Smooth muscle cell (in vitro differentiated cells): ENCODE measurements at regions not wholly inside any gene's neighbourhood (a gene's known extent, or its start where the extent isn't known, plus 50 kb on each side); places are given as distances from the start of the nearest gene placed in this dataset.

Experiments
- DNase-seq: peaks from one replicate; lab custom pipeline; 2025; ENCODE audit not compliant: unreplicated experiment; lab: John Stamatoyannopoulos, UW
- H2AFZ ChIP-seq: fragments of 200-600 bp; sonication (generic); 2 replicates; pipeline ENCODE4 v1.6.0; 2016; ENCODE audit warnings: antibody characterized with exemption, low read depth, mild to moderate bottlenecking
- H3F3A ChIP-seq: fragments of 200-600 bp; sonication (generic); 2 replicates; pipeline ENCODE4 v1.6.0; 2017; ENCODE audit warnings: antibody characterized with exemption, low read depth
- H3K27ac ChIP-seq: fragments of 200-600 bp; sonication (generic); 2 replicates; pipeline ENCODE4 v1.5.1; 2016; ENCODE audit warnings: low read depth, mild to moderate bottlenecking
- H3K27me3 ChIP-seq: fragments of 200-600 bp; sonication (generic); 2 replicates; pipeline ENCODE4 v1.6.1; 2016; ENCODE audit warnings: low read depth, mild to moderate bottlenecking
- H3K36me3 ChIP-seq: fragments of 200-600 bp; sonication (generic); 2 replicates; pipeline ENCODE4 v1.5.1; 2016; ENCODE audit warnings: low read depth
- H3K4me1 ChIP-seq: fragments of 200-600 bp; sonication (generic); 2 replicates; pipeline ENCODE4 v1.5.1; 2016; ENCODE audit warnings: low read depth
- H3K4me2 ChIP-seq: fragments of 200-600 bp; sonication (generic); 2 replicates; pipeline ENCODE4 v1.6.0; 2016; ENCODE audit warnings: mild to moderate bottlenecking
- H3K4me3 ChIP-seq: fragments of 200-600 bp; sonication (generic); 2 replicates; pipeline ENCODE4 v1.5.1; 2016; ENCODE audit warnings: mild to moderate bottlenecking
- H3K79me2 ChIP-seq: fragments of 200-600 bp; sonication (generic); 2 replicates; pipeline ENCODE4 v1.6.0; 2016; ENCODE audit warnings: low read depth, mild to moderate bottlenecking
- H3K9ac ChIP-seq: fragments of 200-600 bp; sonication (generic); 2 replicates; pipeline ENCODE4 v1.6.0; 2016; ENCODE audit warnings: low read depth
- H3K9me3 ChIP-seq: fragments of 200-600 bp; sonication (generic); replicated peaks from 2 replicates; pipeline ENCODE4 v1.5.1; 2016; ENCODE audit warnings: low read depth
- H4K20me1 ChIP-seq: fragments of 200-600 bp; sonication (generic); 2 replicates; pipeline ENCODE4 v1.6.0; 2016; ENCODE audit warnings: low read depth
- WGBS: methylation state at CpG from one replicate; pipeline ENCODE4 v1.1.7; 2016; ENCODE audit warnings: low lambda C conversion rate; 5-methylcytosine and 5-hydroxymethylcytosine counted together
- TF ChIP-seq, protein P1 (sequence below): fragments of 200-600 bp; sonication (generic); IDR thresholded peaks from 2 replicates; pipeline ENCODE4 v1.5.1; 2017; ENCODE audit warnings: borderline replicate concordance, mild to moderate bottlenecking, antibody characterized with exemption; ENCODE audit not compliant: insufficient read depth, poor library complexity, severe bottlenecking

DNA sequence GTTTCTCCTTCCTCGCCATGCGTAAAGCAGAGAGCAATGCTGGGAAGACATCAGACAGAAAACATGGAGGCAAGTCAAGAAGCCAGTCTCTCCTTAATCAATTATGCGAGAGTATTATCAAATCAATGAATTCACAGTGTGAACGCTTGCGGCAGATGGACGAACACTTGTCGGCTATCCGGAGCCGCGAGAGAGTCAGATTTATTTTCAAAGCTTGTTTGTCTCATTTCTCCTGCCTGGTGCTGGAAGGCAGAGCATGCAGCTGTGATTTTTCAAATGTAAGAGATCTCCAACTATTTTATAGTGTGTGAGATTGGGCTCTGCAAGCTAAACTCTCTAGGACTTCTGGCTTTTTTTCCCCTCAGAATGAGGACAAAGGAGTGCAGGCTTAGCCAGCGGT is 252.3 kb downstream of the SNX10 start:
- H3K4me2 ChIP-seq: no peak overlapping the region
- no peak overlapping the region for H2AFZ ChIP-seq
- no peak overlapping the region for H3K9ac ChIP-seq
- peaks cover 28% of the 10 kb centered on the region for H3K27me3 ChIP-seq
- no peaks in the 10 kb centered on the region for H3K36me3 ChIP-seq
- WGBS: 87% methylated on average over 11 of the region's 11 CpGs
- no peaks in the 10 kb centered on the region for H3K79me2 ChIP-seq
- no peaks in the 10 kb centered on the region for H3F3A ChIP-seq
- DNase-seq: no peak
- H3K4me3 ChIP-seq: no peak overlapping the region
- TF ChIP-seq, protein P1, sequence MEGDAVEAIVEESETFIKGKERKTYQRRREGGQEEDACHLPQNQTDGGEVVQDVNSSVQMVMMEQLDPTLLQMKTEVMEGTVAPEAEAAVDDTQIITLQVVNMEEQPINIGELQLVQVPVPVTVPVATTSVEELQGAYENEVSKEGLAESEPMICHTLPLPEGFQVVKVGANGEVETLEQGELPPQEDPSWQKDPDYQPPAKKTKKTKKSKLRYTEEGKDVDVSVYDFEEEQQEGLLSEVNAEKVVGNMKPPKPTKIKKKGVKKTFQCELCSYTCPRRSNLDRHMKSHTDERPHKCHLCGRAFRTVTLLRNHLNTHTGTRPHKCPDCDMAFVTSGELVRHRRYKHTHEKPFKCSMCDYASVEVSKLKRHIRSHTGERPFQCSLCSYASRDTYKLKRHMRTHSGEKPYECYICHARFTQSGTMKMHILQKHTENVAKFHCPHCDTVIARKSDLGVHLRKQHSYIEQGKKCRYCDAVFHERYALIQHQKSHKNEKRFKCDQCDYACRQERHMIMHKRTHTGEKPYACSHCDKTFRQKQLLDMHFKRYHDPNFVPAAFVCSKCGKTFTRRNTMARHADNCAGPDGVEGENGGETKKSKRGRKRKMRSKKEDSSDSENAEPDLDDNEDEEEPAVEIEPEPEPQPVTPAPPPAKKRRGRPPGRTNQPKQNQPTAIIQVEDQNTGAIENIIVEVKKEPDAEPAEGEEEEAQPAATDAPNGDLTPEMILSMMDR: no peak
- no peaks in the 10 kb centered on the region for H3K4me1 ChIP-seq
- no peaks in the 10 kb centered on the region for H3K9me3 ChIP-seq
- H4K20me1 ChIP-seq: no peaks in the 10 kb centered on the region
- H3K27ac ChIP-seq: no peak overlapping the region

DNA sequence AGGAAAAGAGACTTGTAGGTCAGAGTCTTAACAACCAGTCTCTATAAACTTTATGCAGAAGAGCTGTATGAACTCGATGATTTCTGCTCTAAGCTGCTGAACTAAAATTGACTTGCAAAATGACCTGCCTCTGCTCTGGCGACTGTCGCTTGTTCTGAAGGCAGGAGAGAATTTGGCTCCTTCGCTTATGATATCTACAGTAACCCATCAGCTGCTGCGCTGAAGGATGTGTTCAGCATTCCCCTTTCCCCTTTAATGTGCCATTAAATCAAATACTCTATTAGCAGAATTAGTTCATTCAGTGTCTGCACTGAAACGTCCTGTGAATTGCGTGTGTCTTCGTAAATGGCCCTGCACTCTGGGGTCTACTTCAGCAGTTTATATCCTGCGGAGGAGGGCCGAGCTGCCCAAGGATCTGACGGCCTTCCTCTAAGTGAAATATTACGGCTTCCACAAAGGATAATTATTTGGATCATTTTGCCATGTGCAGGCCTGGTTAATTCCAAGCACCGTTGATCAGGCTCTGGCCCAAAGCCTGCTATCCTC is 254.9 kb downstream of the SNX10 start:
- H3K4me3 ChIP-seq: no peak overlapping the region
- H3K27ac ChIP-seq: no peak overlapping the region
- no peaks in the 10 kb centered on the region for H3K4me1 ChIP-seq
- no peak overlapping the region for H3K9ac ChIP-seq
- no peaks in the 10 kb centered on the region for H3K9me3 ChIP-seq
- H3K36me3 ChIP-seq: no peaks in the 10 kb centered on the region
- H3K27me3 ChIP-seq: peaks cover 10% of the 10 kb centered on the region
- H4K20me1 ChIP-seq: no peaks in the 10 kb centered on the region
- H3K4me2 ChIP-seq: no peak overlapping the region
- 95% methylated on average over 13 of the region's 13 CpGs for WGBS
- H3F3A ChIP-seq: no peaks in the 10 kb centered on the region
- no peaks in the 10 kb centered on the region for H3K79me2 ChIP-seq
- no peak overlapping the region for H2AFZ ChIP-seq
- TF ChIP-seq, protein P1: no peak
- DNase-seq: no peak

DNA sequence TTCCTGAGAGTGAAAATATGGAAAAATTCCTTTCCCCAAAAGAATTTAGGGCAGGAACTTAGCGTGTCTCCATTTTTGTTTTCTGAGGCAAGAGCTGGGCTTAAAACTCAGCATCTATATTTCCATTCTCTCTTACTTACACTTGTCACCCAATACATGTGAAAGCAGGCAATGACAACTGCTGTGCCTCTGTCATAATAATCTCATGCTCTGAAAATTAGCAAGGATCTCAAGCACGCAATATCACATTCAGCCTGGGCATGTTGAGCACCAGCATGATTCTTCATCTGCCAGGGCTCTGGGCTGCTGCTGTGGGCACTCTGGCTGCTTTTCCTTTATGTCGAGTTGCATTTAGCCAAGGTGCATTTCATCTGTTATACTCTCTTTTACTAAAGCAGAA is 255.5 kb downstream of the SNX10 start:
- no peak overlapping the region for H3K4me3 ChIP-seq
- H3K4me2 ChIP-seq: no peak overlapping the region
- H2AFZ ChIP-seq: no peak overlapping the region
- no peaks in the 10 kb centered on the region for H3K9me3 ChIP-seq
- no peaks in the 10 kb centered on the region for H4K20me1 ChIP-seq
- TF ChIP-seq, protein P1: no peak
- no peak for DNase-seq
- no peaks in the 10 kb centered on the region for H3K4me1 ChIP-seq
- no peak overlapping the region for H3K9ac ChIP-seq
- H3F3A ChIP-seq: no peaks in the 10 kb centered on the region
- H3K27ac ChIP-seq: no peak overlapping the region
- H3K27me3 ChIP-seq: peaks cover 11% of the 10 kb centered on the region
- H3K36me3 ChIP-seq: no peaks in the 10 kb centered on the region
- no peaks in the 10 kb centered on the region for H3K79me2 ChIP-seq
- 92% methylated on average over 3 of the region's 3 CpGs for WGBS

DNA sequence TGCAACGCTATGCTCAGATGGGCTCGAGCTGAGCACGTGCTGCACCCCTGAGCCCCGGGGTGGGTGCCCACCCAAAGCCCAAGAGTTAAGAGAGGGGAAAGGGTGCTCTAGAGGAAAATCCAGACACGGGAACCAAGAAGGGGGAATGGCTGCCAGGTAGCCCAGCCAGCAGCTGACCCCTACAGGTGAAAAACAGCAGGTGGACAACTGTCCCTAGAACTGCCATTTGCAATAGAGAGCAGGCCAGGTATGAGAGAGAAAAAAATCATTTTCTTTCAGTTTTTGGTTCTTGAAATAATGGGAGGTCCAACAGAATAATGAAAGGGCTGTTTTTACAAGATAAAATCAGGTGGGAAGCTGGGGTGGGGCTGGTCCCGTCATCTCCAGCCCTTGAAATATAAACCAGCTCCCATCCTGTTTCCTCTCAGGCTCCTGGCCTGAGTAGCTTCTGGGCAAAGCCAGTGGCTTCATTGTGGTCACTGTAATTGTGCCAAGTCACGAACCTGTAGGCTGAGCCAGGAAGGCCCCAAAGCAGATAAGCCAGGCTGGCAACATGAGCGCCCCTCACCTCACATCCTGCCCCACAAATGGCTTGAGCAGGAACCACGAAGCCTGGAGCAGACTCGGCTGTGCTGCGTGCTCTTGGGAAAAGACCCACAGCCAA is 257.8 kb downstream of the SNX10 start:
- Histone ChIP-seq H3K27me3 (peaks cover 11% of the 10 kb centered on the region), H3K27ac (no peak overlapping the region), H2AFZ (no peak overlapping the region), H3F3A (no peaks in the 10 kb centered on the region), H3K36me3 (no peaks in the 10 kb centered on the region), H3K4me3 (no peak overlapping the region), H3K9me3 (no peaks in the 10 kb centered on the region), H4K20me1 (no peaks in the 10 kb centered on the region), H3K79me2 (no peaks in the 10 kb centered on the region), H3K4me1 (no peaks in the 10 kb centered on the region), H3K9ac (no peak overlapping the region), H3K4me2 (no peak overlapping the region)
- TF ChIP-seq, protein P1: no peak
- 81% methylated on average over 11 of the region's 11 CpGs for WGBS
- DNase-seq: no peak
